Neuronal stem cell (in vitro differentiated cells): ENCODE measurements at regions not wholly inside any gene's neighbourhood (a gene's known extent, or its start where the extent isn't known, plus 50 kb on each side); places are given as distances from the start of the nearest gene placed in this dataset.

Experiments
- DNase-seq: peaks from one replicate; pipeline ENCODE4 v3.0.0-alpha.2; 2013; ENCODE audit warnings: low spot score
- H2AFZ ChIP-seq: one replicate; pipeline ENCODE4 v1.6.1; 2013; ENCODE audit warnings: mild to moderate bottlenecking, low read length, inconsistent platforms
- H2AK5ac ChIP-seq: 2 replicates; pipeline ENCODE4 v1.6.1; 2013; ENCODE audit warnings: low read depth, mild to moderate bottlenecking, inconsistent platforms, low read length, moderate library complexity, mixed read lengths
- H2BK120ac ChIP-seq: 2 replicates; pipeline ENCODE4 v1.6.1; 2013; ENCODE audit warnings: low read depth, mild to moderate bottlenecking, inconsistent platforms, low read length, moderate library complexity, mixed read lengths
- H2BK12ac ChIP-seq: one replicate; pipeline ENCODE4 v1.6.1; 2013; ENCODE audit warnings: low read length, inconsistent platforms
- H2BK15ac ChIP-seq: 2 replicates; pipeline ENCODE4 v1.6.1; 2013; ENCODE audit warnings: mild to moderate bottlenecking, low read length, inconsistent platforms, mixed read lengths
- H2BK5ac ChIP-seq: one replicate; pipeline ENCODE4 v1.6.1; 2013; ENCODE audit warnings: inconsistent platforms, mild to moderate bottlenecking, low read length, moderate library complexity
- H3K14ac ChIP-seq: one replicate; pipeline ENCODE4 v1.6.1; 2013; ENCODE audit warnings: low read length, inconsistent platforms
- H3K18ac ChIP-seq: 2 replicates; pipeline ENCODE4 v1.6.1; 2013; ENCODE audit warnings: low read length, inconsistent platforms
- H3K23ac ChIP-seq: 2 replicates; pipeline ENCODE4 v1.6.1; 2013; ENCODE audit warnings: low read depth, mild to moderate bottlenecking, mixed read lengths, low read length, inconsistent platforms; ENCODE audit not compliant: poor library complexity
- H3K27ac ChIP-seq: replicated peaks from 3 replicates; pipeline ENCODE4 v1.5.1; 2013; ENCODE audit warnings: low read length, inconsistent platforms
- H3K27me3 ChIP-seq, 3 experiments: 2 replicates each; pipeline ENCODE4 v1.6.1; 2013; ENCODE audit warnings: low read length in 3 of 3, mild to moderate bottlenecking in 2 of 3, inconsistent platforms in 1 of 3, low read depth in 1 of 3, mixed read lengths in 1 of 3, moderate library complexity in 1 of 3; ENCODE audit not compliant: control insufficient read depth in 3 of 3, insufficient read depth in 3 of 3
- H3K36me3 ChIP-seq, 2 donors: replicated peaks in 1 of 2; 2 replicates each; pipeline ENCODE4 v1.6.1; 2013; ENCODE audit warnings: low read length in 2 of 2; ENCODE audit not compliant: control insufficient read depth in 2 of 2, insufficient read depth in 2 of 2
- H3K4ac ChIP-seq: 2 replicates; pipeline ENCODE4 v1.6.1; 2013; ENCODE audit warnings: inconsistent platforms, mild to moderate bottlenecking, low read length, moderate library complexity
- H3K4me1 ChIP-seq, 2 donors: 1 replicate in 1 of 2; 2 replicates in 1 of 2; pipeline ENCODE4 v1.6.1; 2013; ENCODE audit warnings: low read length in 2 of 2, low read depth in 1 of 2; ENCODE audit not compliant: control insufficient read depth in 2 of 2, insufficient read depth in 1 of 2
- H3K4me2 ChIP-seq: one replicate; pipeline ENCODE4 v1.6.1; 2013; ENCODE audit warnings: mild to moderate bottlenecking, low read length, inconsistent platforms; ENCODE audit not compliant: insufficient read depth, poor library complexity, severe bottlenecking
- H3K4me3 ChIP-seq, 2 donors: 2 replicates each; pipeline ENCODE4 v1.5.1; 2013; ENCODE audit warnings: low read length in 2 of 2, mild to moderate bottlenecking in 2 of 2, inconsistent platforms in 1 of 2, moderate library complexity in 1 of 2
- H3K79me1 ChIP-seq: one replicate; pipeline ENCODE4 v1.6.1; 2013; ENCODE audit warnings: low read depth, mild to moderate bottlenecking, inconsistent platforms, low read length, moderate library complexity
- H3K9ac ChIP-seq: one replicate; pipeline ENCODE4 v1.6.1; 2013; ENCODE audit warnings: mild to moderate bottlenecking, low read depth, low read length, inconsistent platforms; ENCODE audit not compliant: poor library complexity
- H3K9me3 ChIP-seq, 2 donors: replicated peaks in 1 of 2; 2 replicates each; pipeline versions ENCODE3 to v1.6.1; 2013; ENCODE audit warnings: low read length in 2 of 2, mild to moderate bottlenecking in 2 of 2, inconsistent platforms in 1 of 2, low read depth in 1 of 2, mixed read lengths in 1 of 2, moderate library complexity in 1 of 2; ENCODE audit not compliant: control insufficient read depth in 2 of 2, insufficient read depth in 1 of 2
- H4K8ac ChIP-seq: one replicate; pipeline ENCODE4 v1.6.1; 2013; ENCODE audit warnings: low read depth, mild to moderate bottlenecking, inconsistent platforms, low read length, moderate library complexity
- H4K91ac ChIP-seq: one replicate; pipeline ENCODE4 v1.6.1; 2013; ENCODE audit warnings: low read length, low read depth, mild to moderate bottlenecking, inconsistent platforms; ENCODE audit not compliant: poor library complexity
- WGBS, 2 donors: extraction: QIAGEN DNeasy Blood & Tissue Kit; methylation state at CpG; one replicate each; pipeline ENCODE4 v1.1.7; 2013; ENCODE audit warnings: missing lambda C conversion rate in 2 of 2, mixed read lengths in 1 of 2; ENCODE audit not compliant: insufficient read length in 2 of 2, insufficient replicate concordance in 1 of 2; ENCODE audit errors: extremely low coverage in 2 of 2; 5-methylcytosine and 5-hydroxymethylcytosine counted together

DNA sequence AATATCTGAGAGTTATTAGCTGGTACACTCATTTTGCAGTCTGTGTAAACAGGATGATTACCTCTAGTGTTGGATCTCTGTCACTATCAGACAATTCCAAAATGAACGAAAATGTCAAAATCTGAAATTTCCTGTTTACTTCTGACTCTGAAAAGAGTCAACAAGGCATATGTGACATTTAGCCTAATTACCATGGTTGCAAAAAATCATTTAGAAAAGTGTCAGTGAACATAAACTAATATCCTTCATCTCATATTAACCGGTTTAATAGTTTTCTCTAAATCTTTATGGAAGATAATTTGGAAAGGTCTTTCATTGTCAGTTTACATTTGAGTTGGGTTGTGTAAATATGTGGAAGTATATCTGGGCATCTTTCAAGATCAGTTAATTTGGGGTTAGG, 431.8 kb upstream of the HSF2 start:
- Histone ChIP-seq H3K4me1 (no peaks in the 10 kb centered on the region), H4K91ac (no peak overlapping the region), H3K4ac (no peak overlapping the region), H2AFZ (no peak overlapping the region), H3K18ac (no peak overlapping the region), H2BK12ac (no peak overlapping the region), H3K36me3 (no peaks in the 10 kb centered on the region), H2BK15ac (no peak overlapping the region), H3K4me3 (no peak overlapping the region), H2AK5ac (no peak overlapping the region), H2BK120ac (no peak overlapping the region), H3K27me3 (no peaks in the 10 kb centered on the region), H4K8ac (no peak overlapping the region), H3K9ac (no peak overlapping the region), H3K79me1 (no peaks in the 10 kb centered on the region), H3K27ac (no peak overlapping the region), H3K4me2 (no peak overlapping the region), H3K23ac (no peak overlapping the region), H3K9me3 (no peaks in the 10 kb centered on the region), H3K14ac (no peak overlapping the region), H2BK5ac (no peak overlapping the region)
- DNase-seq: no peak
- no CpG with 5 or more reads among the region's 2 CpGs for WGBS, 2 donors

DNA sequence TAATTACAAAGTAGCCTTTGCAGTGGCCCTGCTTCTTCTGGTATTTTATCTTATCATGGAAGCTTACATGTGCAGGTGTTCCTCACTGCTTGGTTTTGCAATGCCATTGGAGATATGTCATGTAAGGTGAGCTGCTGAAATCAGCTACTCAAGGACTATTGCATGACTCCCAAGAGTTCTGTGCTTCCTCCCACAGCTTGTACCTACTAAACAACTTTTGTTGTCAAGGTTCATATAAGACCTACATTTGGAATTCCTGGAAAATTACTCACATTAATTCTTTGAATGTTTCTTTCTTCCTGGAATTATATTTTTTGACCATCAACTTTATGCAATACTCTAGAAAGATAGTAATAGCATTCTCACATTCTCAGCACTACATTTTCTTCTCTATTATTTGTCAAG, 427.5 kb upstream of the HSF2 start:
- H3K14ac ChIP-seq: no peak overlapping the region
- no peak for DNase-seq
- H2AK5ac ChIP-seq: no peak overlapping the region
- H3K9ac ChIP-seq: no peak overlapping the region
- no peak overlapping the region for H3K4me3 ChIP-seq
- H3K4me1 ChIP-seq: no peaks in the 10 kb centered on the region
- H2BK5ac ChIP-seq: no peak overlapping the region
- no peak overlapping the region for H2BK12ac ChIP-seq
- no peak overlapping the region for H4K91ac ChIP-seq
- H3K27me3 ChIP-seq: no peaks in the 10 kb centered on the region
- no peak overlapping the region for H3K27ac ChIP-seq
- no peak overlapping the region for H3K18ac ChIP-seq
- no peak overlapping the region for H2BK120ac ChIP-seq
- no peak overlapping the region for H2BK15ac ChIP-seq
- no peaks in the 10 kb centered on the region for H3K36me3 ChIP-seq
- H3K4ac ChIP-seq: no peak overlapping the region
- H3K79me1 ChIP-seq: no peaks in the 10 kb centered on the region
- H3K23ac ChIP-seq: no peak overlapping the region
- no peak overlapping the region for H4K8ac ChIP-seq
- no peak overlapping the region for H3K4me2 ChIP-seq
- no peaks in the 10 kb centered on the region for H3K9me3 ChIP-seq
- H2AFZ ChIP-seq: no peak overlapping the region

DNA sequence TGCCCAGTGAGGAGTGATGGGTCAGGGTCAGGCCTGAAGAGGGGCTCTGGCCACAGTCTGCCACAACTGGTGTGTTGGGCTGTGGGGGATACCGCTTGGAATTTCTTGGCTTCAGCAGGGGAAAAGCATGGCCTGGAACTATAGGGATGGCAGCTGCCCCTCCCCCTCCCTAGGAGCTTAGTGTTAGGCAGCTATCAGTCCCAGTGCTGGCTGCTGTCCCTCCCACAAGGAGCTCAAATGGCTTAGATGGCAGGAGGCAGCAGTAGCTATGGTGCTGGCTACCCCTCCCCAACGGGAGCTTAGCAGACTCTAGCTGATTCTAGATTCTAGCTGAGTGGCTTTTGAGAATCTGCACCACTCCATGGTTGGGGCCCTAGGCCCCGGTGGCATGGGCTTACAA, 414.5 kb upstream of the HSF2 start:
- H3K27me3 ChIP-seq: no peaks in the 10 kb centered on the region
- H3K36me3 ChIP-seq: no peaks in the 10 kb centered on the region
- peak overlapping the region; percentile 77 for H4K91ac ChIP-seq
- no peak overlapping the region for H2BK15ac ChIP-seq
- no peak overlapping the region for H3K4me3 ChIP-seq
- no CpG with 5 or more reads among the region's 3 CpGs for WGBS, 2 donors
- H2BK5ac ChIP-seq: no peak overlapping the region
- H3K18ac ChIP-seq: peak overlapping the region; percentile 90
- H3K4me2 ChIP-seq: no peak overlapping the region
- peak overlapping the region; percentile 81 for H2AFZ ChIP-seq
- H3K27ac ChIP-seq: no peak overlapping the region
- no peaks in the 10 kb centered on the region for H3K79me1 ChIP-seq
- H3K9ac ChIP-seq: no peak overlapping the region
- no peak overlapping the region for H3K23ac ChIP-seq
- H3K9me3 ChIP-seq: peaks cover 0 to 1% of the 10 kb centered on the region in 2 donors
- H3K4ac ChIP-seq: peak overlapping the region; percentile 24
- DNase-seq: no peak
- H3K14ac ChIP-seq: no peak overlapping the region
- H2AK5ac ChIP-seq: no peak overlapping the region
- peak overlapping the region; percentile 76 for H2BK120ac ChIP-seq
- H2BK12ac ChIP-seq: peak overlapping the region; percentile 35
- no peak overlapping the region for H4K8ac ChIP-seq
- H3K4me1 ChIP-seq: peaks cover 6% of the 10 kb centered on the region in 2 donors

DNA sequence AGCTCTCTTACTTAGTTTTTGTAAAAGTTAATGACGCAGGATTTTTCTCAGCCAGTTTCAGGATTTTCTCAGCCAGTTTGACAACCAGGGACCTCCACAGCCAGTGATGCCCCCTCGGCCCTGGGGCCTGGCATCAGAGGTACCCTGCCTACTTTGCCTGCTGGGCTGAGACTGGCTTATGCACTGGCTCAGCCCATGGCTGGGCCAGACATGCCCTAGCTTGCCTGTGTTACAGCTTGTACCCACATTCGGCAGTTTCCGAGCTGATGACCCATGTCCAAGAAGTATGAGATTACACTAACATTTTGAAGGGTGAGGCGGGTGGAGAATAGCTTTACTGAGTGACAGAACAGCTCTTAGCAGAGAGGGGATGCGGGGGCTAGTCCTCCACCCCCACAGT, 406.1 kb upstream of the HSF2 start:
- Histone ChIP-seq H3K4me3 (no peak overlapping the region), H3K4me1 (no peaks in the 10 kb centered on the region), H2BK120ac (no peak overlapping the region), H4K91ac (no peak overlapping the region), H2BK5ac (peak overlapping the region; percentile 79), H3K27ac (no peak overlapping the region), H2BK15ac (no peak overlapping the region), H3K4me2 (no peak overlapping the region), H2AK5ac (no peak overlapping the region), H3K79me1 (no peaks in the 10 kb centered on the region), H3K36me3 (no peaks in the 10 kb centered on the region), H2AFZ (peak overlapping the region; percentile 76), H3K9me3 (no peaks in the 10 kb centered on the region), H3K27me3 (no peaks in the 10 kb centered on the region), H3K14ac (no peak overlapping the region), H3K9ac (no peak overlapping the region), H4K8ac (no peak overlapping the region), H3K23ac (no peak overlapping the region), H3K18ac (peak overlapping the region; percentile 36), H2BK12ac (no peak overlapping the region), H3K4ac (no peak overlapping the region)
- no CpG with 5 or more reads among the region's 6 CpGs for WGBS, 2 donors
- no peak for DNase-seq
